ENCODE measurements at regions not wholly inside any gene's neighbourhood (a gene's known extent, or its start where the extent isn't known, plus 50 kb on each side); places are given as distances from the start of the nearest gene placed in this dataset.

- DNase-seq (no peak), ATAC-seq (no peak)
- no peaks in the 10 kb centered on the region for H3K36me3 Mint-ChIP-seq (ENCODE audit: low read depth)
- ChIA-PET CTCF (no interaction called here), POLR2A (no interaction called here)
- no peak overlapping the region for H3K4me3 Mint-ChIP-seq
- no peak overlapping the region for H3K27ac Mint-ChIP-seq
- H3K9me3 Mint-ChIP-seq (ENCODE audit: low read depth), result no peaks in the 10 kb centered on the region
- intact Hi-C loops (cut with DNase I, micrococcal nuclease), result no loop called here
- no peaks in the 10 kb centered on the region for H3K4me1 Mint-ChIP-seq
- H3K27me3 Mint-ChIP-seq, result peaks cover 11% of the 10 kb centered on the region
Measured at GRCh38 chr12:66041651-66042363, 88.7 kb downstream of the LLPH start.

- POLR2A ChIA-PET, result no interaction called here
- intact Hi-C loops (cut with DNase I, micrococcal nuclease), result loop anchor here in 1 of 2 experiments (5.0 kb wide), 1 partner anchor 479 kb away; no protein-coding TSS in a partner anchor
- Mint-ChIP-seq H3K36me3 (ENCODE audit: low read depth) (no peaks in the 10 kb centered on the region), H3K9me3 (ENCODE audit: low read depth) (no peaks in the 10 kb centered on the region), H3K27me3 (peaks cover 21% of the 10 kb centered on the region), H3K4me1 (no peaks in the 10 kb centered on the region), H3K4me3 (no peak overlapping the region), H3K27ac (no peak overlapping the region)
- ATAC-seq (no peak), DNase-seq (no peak)
- CTCF ChIA-PET, result interaction anchor here (1.5 kb wide), 1 partner anchor 480 kb away, joined by 7 read pairs; no protein-coding TSS in a partner anchor
Measured at GRCh38 chr12:66036317-66036716, 94.2 kb downstream of the LLPH start.

GRCh38 chr12:66035288-66035966 is 95.1 kb downstream of the LLPH start:
- intact Hi-C loops (cut with DNase I, micrococcal nuclease), result loop anchor here in 1 of 2 experiments (2.0 to 5.0 kb wide), 2 partner anchors 478 to 729 kb away; no protein-coding TSS in a partner anchor
- Mint-ChIP-seq H3K9me3 (ENCODE audit: low read depth) (no peaks in the 10 kb centered on the region), H3K4me3 (no peak overlapping the region), H3K36me3 (ENCODE audit: low read depth) (no peaks in the 10 kb centered on the region), H3K27ac (no peak overlapping the region), H3K4me1 (no peaks in the 10 kb centered on the region), H3K27me3 (peaks cover 22% of the 10 kb centered on the region)
- DNase-seq (no peak), ATAC-seq (no peak)
- CTCF ChIA-PET, result interaction anchor here (0.6 to 1.5 kb wide), 3 partner anchors 14 to 496 kb away, joined by 3 to 7 read pairs (median 3); no protein-coding TSS in a partner anchor
- POLR2A ChIA-PET, result no interaction called here

GRCh38 chr12:66033151-66033550 is 97.4 kb downstream of the LLPH start:
- intact Hi-C loops (cut with DNase I, micrococcal nuclease), result no loop called here
- CTCF ChIA-PET, result no interaction called here
- Mint-ChIP-seq H3K4me3 (no peak overlapping the region), H3K4me1 (no peaks in the 10 kb centered on the region), H3K27me3 (peaks cover 16% of the 10 kb centered on the region), H3K36me3 (ENCODE audit: low read depth) (no peaks in the 10 kb centered on the region), H3K9me3 (ENCODE audit: low read depth) (no peaks in the 10 kb centered on the region), H3K27ac (no peak overlapping the region)
- no peak for DNase-seq
- ATAC-seq, result no peak
- POLR2A ChIA-PET, result interaction anchor here (0.6 kb wide), 1 partner anchor 98 kb away, joined by 3 read pairs; no protein-coding TSS in a partner anchor

GRCh38 chr12:66032739-66033138 is 97.8 kb downstream of the LLPH start:
- POLR2A ChIA-PET, result no interaction called here
- H3K27ac Mint-ChIP-seq, result no peak overlapping the region
- no peak overlapping the region for H3K4me3 Mint-ChIP-seq
- intact Hi-C loops (cut with DNase I, micrococcal nuclease), result no loop called here
- ATAC-seq (no peak), DNase-seq (no peak)
- H3K9me3 Mint-ChIP-seq (ENCODE audit: low read depth), result no peaks in the 10 kb centered on the region
- H3K4me1 Mint-ChIP-seq, result no peaks in the 10 kb centered on the region
- CTCF ChIA-PET, result no interaction called here
- no peaks in the 10 kb centered on the region for H3K36me3 Mint-ChIP-seq (ENCODE audit: low read depth)
- peaks cover 17% of the 10 kb centered on the region for H3K27me3 Mint-ChIP-seq

GRCh38 chr12:66030217-66030781 is 100.3 kb downstream of the LLPH start:
- intact Hi-C loops (cut with DNase I, micrococcal nuclease), result no loop called here
- Mint-ChIP-seq H3K36me3 (ENCODE audit: low read depth) (no peaks in the 10 kb centered on the region), H3K27me3 (peaks cover 21% of the 10 kb centered on the region), H3K27ac (no peak overlapping the region), H3K4me3 (no peak overlapping the region), H3K4me1 (no peaks in the 10 kb centered on the region), H3K9me3 (ENCODE audit: low read depth) (no peaks in the 10 kb centered on the region)
- DNase-seq, result no peak
- no peak for ATAC-seq
- CTCF ChIA-PET, result no interaction called here
- POLR2A ChIA-PET, result no interaction called here

- H3K9me3 Mint-ChIP-seq (ENCODE audit: low read depth), result no peaks in the 10 kb centered on the region
- DNase-seq (no peak), ATAC-seq (no peak)
- H3K27ac Mint-ChIP-seq, result no peak overlapping the region
- peaks cover 20% of the 10 kb centered on the region for H3K27me3 Mint-ChIP-seq
- no peaks in the 10 kb centered on the region for H3K36me3 Mint-ChIP-seq (ENCODE audit: low read depth)
- no peaks in the 10 kb centered on the region for H3K4me1 Mint-ChIP-seq
- ChIA-PET POLR2A (no interaction called here), CTCF (no interaction called here)
- no peak overlapping the region for H3K4me3 Mint-ChIP-seq
- intact Hi-C loops (cut with DNase I, micrococcal nuclease), result no loop called here
Measured at GRCh38 chr12:66028390-66028789, 102.2 kb downstream of the LLPH start.

- POLR2A ChIA-PET, result no interaction called here
- no peaks in the 10 kb centered on the region for H3K4me1 Mint-ChIP-seq
Measured at GRCh38 chr12:66025477-66025876, 105.1 kb downstream of the LLPH start.

GRCh38 chr12:66024949-66025348 is 105.6 kb downstream of the LLPH start:
- DNase-seq, result no peak
- H3K27ac Mint-ChIP-seq, result no peak overlapping the region
- no peak for ATAC-seq
- no peaks in the 10 kb centered on the region for H3K9me3 Mint-ChIP-seq (ENCODE audit: low read depth)
- intact Hi-C loops (cut with DNase I, micrococcal nuclease), result no loop called here
- ChIA-PET CTCF (no interaction called here), POLR2A (no interaction called here)
- H3K4me3 Mint-ChIP-seq, result no peak overlapping the region
- H3K36me3 Mint-ChIP-seq (ENCODE audit: low read depth), result no peaks in the 10 kb centered on the region
- no peaks in the 10 kb centered on the region for H3K4me1 Mint-ChIP-seq
- peaks cover 14% of the 10 kb centered on the region for H3K27me3 Mint-ChIP-seq

More at GRCh38 chr12:66025477-66025876, 105.1 kb downstream of the LLPH start:
- intact Hi-C loops (cut with DNase I, micrococcal nuclease), result no loop called here
- CTCF ChIA-PET, result no interaction called here
- DNase-seq (no peak), ATAC-seq (no peak)
- peaks cover 12% of the 10 kb centered on the region for H3K27me3 Mint-ChIP-seq
- no peaks in the 10 kb centered on the region for H3K36me3 Mint-ChIP-seq (ENCODE audit: low read depth)
- H3K4me3 Mint-ChIP-seq, result no peak overlapping the region
- no peaks in the 10 kb centered on the region for H3K9me3 Mint-ChIP-seq (ENCODE audit: low read depth)
- no peak overlapping the region for H3K27ac Mint-ChIP-seq

- no peaks in the 10 kb centered on the region for H3K4me1 Mint-ChIP-seq
- no peaks in the 10 kb centered on the region for H3K36me3 Mint-ChIP-seq (ENCODE audit: low read depth)
- DNase-seq, result no peak
- intact Hi-C loops (cut with DNase I, micrococcal nuclease), result no loop called here
- peaks cover 17% of the 10 kb centered on the region for H3K27me3 Mint-ChIP-seq
- CTCF ChIA-PET, result interaction anchor here (0.6 kb wide), 1 partner anchor 9 kb away, joined by 3 read pairs; no protein-coding TSS in a partner anchor
- no peak for ATAC-seq
- no peaks in the 10 kb centered on the region for H3K9me3 Mint-ChIP-seq (ENCODE audit: low read depth)
- H3K27ac Mint-ChIP-seq, result no peak overlapping the region
- H3K4me3 Mint-ChIP-seq, result no peak overlapping the region
- POLR2A ChIA-PET, result no interaction called here
Measured at GRCh38 chr12:66020481-66020880, 110.1 kb downstream of the LLPH start.

GRCh38 chr12:66017736-66018135 is 112.8 kb downstream of the LLPH start:
- POLR2A ChIA-PET, result no interaction called here
- intact Hi-C loops (cut with DNase I, micrococcal nuclease), result no loop called here
- no peak overlapping the region for H3K4me3 Mint-ChIP-seq
- no peaks in the 10 kb centered on the region for H3K4me1 Mint-ChIP-seq
- DNase-seq, result no peak
- H3K9me3 Mint-ChIP-seq (ENCODE audit: low read depth), result no peaks in the 10 kb centered on the region
- H3K27me3 Mint-ChIP-seq, result peaks cover 15% of the 10 kb centered on the region
- ATAC-seq, result no peak
- no peak overlapping the region for H3K27ac Mint-ChIP-seq
- CTCF ChIA-PET, result no interaction called here
- H3K36me3 Mint-ChIP-seq (ENCODE audit: low read depth), result no peaks in the 10 kb centered on the region
